ENCODE measurements at regions not wholly inside any gene's neighbourhood (a gene's known extent, or its start where the extent isn't known, plus 50 kb on each side); places are given as distances from the start of the nearest gene placed in this dataset.

GRCh38 chr1:22218618-22219250 is 75.8 kb upstream of the WNT4 start (continued):
- TF ChIP-seq REST (IDR thresholded peaks at IDR 0.05; ENCODE audit: unreplicated experiment) (no peak), ZNF331 (CRISPR knock-in tag; IDR thresholded peaks at IDR 0.05; ENCODE audit: low read depth) (no peak), EZH2phosphoT487 (IDR thresholded peaks at IDR 0.05; ENCODE audit: unreplicated experiment) (no peak), ETS1 (IDR thresholded peaks at IDR 0.05) (no peak), CREB1 (CRISPR knock-in tag; IDR thresholded peaks at IDR 0.05; ENCODE audit: low read depth) (no peak), CTCF (conservative IDR thresholded peaks at IDR 0.05; ENCODE audit: low read depth in 2 of 2) (no peak)

- Histone ChIP-seq H3K4me3 (no peak overlapping the region), H4K20me1 (replicated peaks; ENCODE audit: insufficient read depth) (no peaks in the 10 kb centered on the region), H3K36me3 (ENCODE audit: insufficient read depth) (no peaks in the 10 kb centered on the region), H3K9me2 (ENCODE audit: insufficient read depth) (no peaks in the 10 kb centered on the region), H3K27ac (ENCODE audit: low read depth) (no peak overlapping the region), H3K4me1 (ENCODE audit: insufficient read depth) (no peaks in the 10 kb centered on the region), H3K27me3 (ENCODE audit: insufficient read depth) (no peaks in the 10 kb centered on the region), H2AFZ (no peak overlapping the region), H3K4me2 (no peak overlapping the region), H3K79me2 (replicated peaks; ENCODE audit: insufficient read depth) (no peaks in the 10 kb centered on the region), H3F3A (replicated peaks; ENCODE audit: low read depth) (no peaks in the 10 kb centered on the region)
- H3K27ac Mint-ChIP-seq: no peak overlapping the region
- no peak overlapping the region for H3K4me3 Mint-ChIP-seq
- H3K36me3 Mint-ChIP-seq (ENCODE audit: low read depth): no peaks in the 10 kb centered on the region
- ATAC-seq: no peak
- H3K4me1 Mint-ChIP-seq: peaks cover 2% of the 10 kb centered on the region; the same call in 1 of the 3 replicates
- H3K27me3 Mint-ChIP-seq (ENCODE audit: insufficient read depth, low read depth, poor library complexity): peaks cover 4% of the 10 kb centered on the region
- DNase-seq (ENCODE audit: low spot score): no peak
- 0 out of 3 replicates have a peak, but pooled peaks cover 4% of the 10 kb centered on the region for H3K9me3 Mint-ChIP-seq
- TF ChIP-seq NANOG (IDR thresholded peaks at IDR 0.05; ENCODE audit: borderline replicate concordance) (no peak), ZNF462 (CRISPR knock-in tag; IDR thresholded peaks at IDR 0.05) (no peak), ZNF114 (CRISPR knock-in tag; IDR thresholded peaks at IDR 0.05) (no peak), ZNF331 (CRISPR knock-in tag; IDR thresholded peaks at IDR 0.05; ENCODE audit: low read depth) (no peak)
Observed at GRCh38 chr1:22221233-22221780, 78.4 kb upstream of the WNT4 start.
